ENCODE measurements at regions not wholly inside any gene's neighbourhood (a gene's known extent, or its start where the extent isn't known, plus 50 kb on each side); places are given as distances from the start of the nearest gene placed in this dataset.

- peaks cover 17 to 19% of the 10 kb centered on the region in 2 experiments for H3K9me3 Mint-ChIP-seq
- H3K27me3 Mint-ChIP-seq (ENCODE audit: low read depth): no peaks in the 10 kb centered on the region; the same call in 1 of the 2 replicates
- no peak overlapping the region for H2BK12ac ChIP-seq (ENCODE audit: insufficient read length, low read depth, low read length)
- H3K4me2 ChIP-seq (ENCODE audit: insufficient read depth, insufficient read length, low read length): no peak overlapping the region
- H3K23me2 ChIP-seq (ENCODE audit: insufficient read length, low read depth, low read length, poor library complexity, severe bottlenecking): no peaks in the 10 kb centered on the region
- H3T11ph ChIP-seq (ENCODE audit: low read length): no peak overlapping the region
- no peak overlapping the region for H2AFZ ChIP-seq (ENCODE audit: low read length)
- no peak overlapping the region for H4K91ac ChIP-seq (ENCODE audit: insufficient read length, low read depth, low read length)
- no peaks in the 10 kb centered on the region for H3K27me3 ChIP-seq (ENCODE audit: insufficient read depth, low read length)
- H4K20me1 ChIP-seq (ENCODE audit: control insufficient read depth, insufficient read depth, insufficient read length): no peaks in the 10 kb centered on the region
- H2BK15ac ChIP-seq (ENCODE audit: low read depth, low read length): no peak overlapping the region
- H3K79me1 ChIP-seq (ENCODE audit: insufficient read depth, low read depth, low read length, poor library complexity, severe bottlenecking): no peaks in the 10 kb centered on the region
- H3K36me3 Mint-ChIP-seq (ENCODE audit: insufficient read depth in 1 of 3, low read depth in 3 of 3): peaks cover 6 to 16% (median 15%) of the 10 kb centered on the region in 3 experiments
- H3K14ac ChIP-seq (ENCODE audit: insufficient read depth, low read length): no peak overlapping the region
- no peak overlapping the region for H3K56ac ChIP-seq (ENCODE audit: insufficient read length, low read depth, low read length)
- H2BK120ac ChIP-seq (ENCODE audit: low read depth, low read length, poor library complexity, severe bottlenecking): no peak overlapping the region
- no peak overlapping the region for H3K9ac ChIP-seq (ENCODE audit: extremely low read depth, insufficient read length, low read length)
- no peak overlapping the region for H3K4ac ChIP-seq (ENCODE audit: low read depth, low read length)
- H2AK5ac ChIP-seq (ENCODE audit: insufficient read length, low read length): no peak overlapping the region
- WGBS (ENCODE audit: extremely low coverage, insufficient read length, low lambda C conversion rate): no CpG with 5 or more reads among the region's 7 CpGs
- H3K27ac Mint-ChIP-seq: no peak overlapping the region
- no peak for TF ChIP-seq CTCF (conservative IDR thresholded peaks at IDR 0.05)
- peaks cover 2% of the 10 kb centered on the region for H3K9me3 ChIP-seq (ENCODE audit: control insufficient read depth, low read depth, low read length)
- no peak overlapping the region for H2BK5ac ChIP-seq (ENCODE audit: insufficient read length, low read length)
- H2BK20ac ChIP-seq (ENCODE audit: low read depth, low read length, poor library complexity, severe bottlenecking): no peak overlapping the region
- no peaks in the 10 kb centered on the region for H3K4me1 ChIP-seq (ENCODE audit: insufficient read depth, low read length)
- no peak overlapping the region for H4K8ac ChIP-seq (replicated peaks; ENCODE audit: insufficient read length, low read depth, low read length)
- H3K23ac ChIP-seq (ENCODE audit: insufficient read length, low read depth, low read length): no peak overlapping the region
- H4K5ac ChIP-seq (ENCODE audit: insufficient read length, low read depth, low read length): no peak overlapping the region
- H3K4me3 Mint-ChIP-seq: no peak overlapping the region
- H3K79me2 ChIP-seq (ENCODE audit: insufficient read depth, low read length): no peaks in the 10 kb centered on the region
- no peak for DNase-seq
- H3K27ac ChIP-seq (ENCODE audit: insufficient read length, low read depth, low read length): no peak overlapping the region
- peaks cover 0 to 7% of the 10 kb centered on the region in 2 experiments; a peak in 2 of 4 replicates for H3K4me1 Mint-ChIP-seq
- H3K18ac ChIP-seq (ENCODE audit: insufficient read length, low read depth, low read length): no peak overlapping the region
Observed at GRCh38 chr7:106750773-106751172, 89.8 kb upstream of the CCDC71L start.
